ENCODE measurements at regions not wholly inside any gene's neighbourhood (a gene's known extent, or its start where the extent isn't known, plus 50 kb on each side); places are given as distances from the start of the nearest gene placed in this dataset.

GRCh38 chr7:117946151-117946633 is 73.0 kb upstream of the CTTNBP2 start:
- TF ChIP-seq CTCF (IDR thresholded peaks at IDR 0.05; ENCODE audit: low read depth, low read length), result no peak
- no peak for DNase-seq (ENCODE audit: extremely low read depth, low read depth)

GRCh38 chr7:117949232-117949631 is 76.0 kb upstream of the CTTNBP2 start:
- TF ChIP-seq CTCF (IDR thresholded peaks at IDR 0.05; ENCODE audit: low read depth, low read length), result no peak
- no peak for DNase-seq (ENCODE audit: extremely low read depth, low read depth)

- no peak for DNase-seq (ENCODE audit: extremely low read depth, low read depth)
- TF ChIP-seq CTCF (IDR thresholded peaks at IDR 0.05; ENCODE audit: low read depth, low read length), result no peak
Observed at GRCh38 chr7:117950601-117951260, 77.5 kb upstream of the CTTNBP2 start.

- TF ChIP-seq CTCF (IDR thresholded peaks at IDR 0.05; ENCODE audit: low read depth, low read length), result no peak
- no peak for DNase-seq (ENCODE audit: extremely low read depth, low read depth)
Observed at GRCh38 chr7:117951285-117951684, 78.0 kb upstream of the CTTNBP2 start.

GRCh38 chr7:117951691-117952280 is 78.5 kb upstream of the CTTNBP2 start:
- DNase-seq (ENCODE audit: extremely low read depth, low read depth), result no peak
- no peak for TF ChIP-seq CTCF (IDR thresholded peaks at IDR 0.05; ENCODE audit: low read depth, low read length)

- no peak for DNase-seq (ENCODE audit: extremely low read depth, low read depth)
- TF ChIP-seq CTCF (IDR thresholded peaks at IDR 0.05; ENCODE audit: low read depth, low read length), result no peak
Observed at GRCh38 chr7:117955046-117955445, 81.8 kb upstream of the CTTNBP2 start.

- no peak for TF ChIP-seq CTCF (IDR thresholded peaks at IDR 0.05; ENCODE audit: low read depth, low read length)
- no peak for DNase-seq (ENCODE audit: extremely low read depth, low read depth)
Observed at GRCh38 chr7:117960351-117960750, 87.1 kb upstream of the CTTNBP2 start.
